ENCODE measurements at regions not wholly inside any gene's neighbourhood (a gene's known extent, or its start where the extent isn't known, plus 50 kb on each side); places are given as distances from the start of the nearest gene placed in this dataset.

GRCh38 chr3:81908561-81908960 is 147.1 kb upstream of the GBE1 start:
- H3K4me3 ChIP-seq (ENCODE audit: control insufficient read depth, low read depth, low read length), result no peak overlapping the region
- DNase-seq (ENCODE audit: low read depth), result no peak
- no peak for TF ChIP-seq CTCF (IDR thresholded peaks at IDR 0.05; ENCODE audit: control insufficient read depth, insufficient read depth, low read depth, low read length, missing control alignments)

GRCh38 chr3:81898336-81898735 is 136.9 kb upstream of the GBE1 start:
- no peak for TF ChIP-seq CTCF (IDR thresholded peaks at IDR 0.05; ENCODE audit: control insufficient read depth, insufficient read depth, low read depth, low read length, missing control alignments)
- DNase-seq (ENCODE audit: low read depth), result no peak

GRCh38 chr3:81894598-81894997 is 133.2 kb upstream of the GBE1 start:
- no peak overlapping the region for H3K4me3 ChIP-seq (ENCODE audit: control insufficient read depth, low read depth, low read length)
- no peak for DNase-seq (ENCODE audit: low read depth)
- TF ChIP-seq CTCF (IDR thresholded peaks at IDR 0.05; ENCODE audit: control insufficient read depth, insufficient read depth, low read depth, low read length, missing control alignments), result no peak

More at GRCh38 chr3:81898336-81898735, 136.9 kb upstream of the GBE1 start:
- no peak overlapping the region for H3K4me3 ChIP-seq (ENCODE audit: control insufficient read depth, low read depth, low read length)

GRCh38 chr3:81891055-81891895 is 129.8 kb upstream of the GBE1 start:
- H3K4me3 ChIP-seq (ENCODE audit: control insufficient read depth, low read depth, low read length), result no peak overlapping the region
- no peak for DNase-seq (ENCODE audit: low read depth)
- no peak for TF ChIP-seq CTCF (IDR thresholded peaks at IDR 0.05; ENCODE audit: control insufficient read depth, insufficient read depth, low read depth, low read length, missing control alignments)

GRCh38 chr3:81888914-81889557 is 127.6 kb upstream of the GBE1 start:
- TF ChIP-seq CTCF (IDR thresholded peaks at IDR 0.05; ENCODE audit: control insufficient read depth, insufficient read depth, low read depth, low read length, missing control alignments), result no peak
- no peak for DNase-seq (ENCODE audit: low read depth)
- H3K4me3 ChIP-seq (ENCODE audit: control insufficient read depth, low read depth, low read length), result no peak overlapping the region

- no peak overlapping the region for H3K4me3 ChIP-seq (ENCODE audit: control insufficient read depth, low read depth, low read length)
- DNase-seq (ENCODE audit: low read depth), result no peak
- TF ChIP-seq CTCF (IDR thresholded peaks at IDR 0.05; ENCODE audit: control insufficient read depth, insufficient read depth, low read depth, low read length, missing control alignments), result no peak
These were observed 126.0 kb upstream of the GBE1 start for GRCh38 chr3:81887448-81887847.
